ENCODE measurements at regions not wholly inside any gene's neighbourhood (a gene's known extent, or its start where the extent isn't known, plus 50 kb on each side); places are given as distances from the start of the nearest gene placed in this dataset.

DNA sequence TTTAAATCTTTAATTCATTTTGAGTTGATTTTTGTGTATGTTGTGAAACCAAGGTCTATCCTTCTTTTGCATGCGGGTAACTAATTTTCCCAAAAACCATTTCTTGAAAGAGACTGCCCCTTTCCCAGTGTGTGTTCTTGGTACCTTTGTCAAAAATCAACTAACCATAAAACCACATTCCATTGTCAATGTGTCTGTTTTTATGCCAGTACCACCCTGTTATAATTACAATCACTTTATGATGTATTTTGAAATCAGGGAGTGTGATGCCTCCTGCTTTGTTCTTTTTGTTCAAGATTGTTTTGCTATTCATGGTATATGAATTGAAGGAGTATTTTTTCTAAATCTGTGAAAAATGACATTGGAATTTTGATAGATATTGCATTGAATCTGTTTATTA is 689.6 kb downstream of the TSN start:
- DNase-seq: no peak
- TF ChIP-seq, protein P1, sequence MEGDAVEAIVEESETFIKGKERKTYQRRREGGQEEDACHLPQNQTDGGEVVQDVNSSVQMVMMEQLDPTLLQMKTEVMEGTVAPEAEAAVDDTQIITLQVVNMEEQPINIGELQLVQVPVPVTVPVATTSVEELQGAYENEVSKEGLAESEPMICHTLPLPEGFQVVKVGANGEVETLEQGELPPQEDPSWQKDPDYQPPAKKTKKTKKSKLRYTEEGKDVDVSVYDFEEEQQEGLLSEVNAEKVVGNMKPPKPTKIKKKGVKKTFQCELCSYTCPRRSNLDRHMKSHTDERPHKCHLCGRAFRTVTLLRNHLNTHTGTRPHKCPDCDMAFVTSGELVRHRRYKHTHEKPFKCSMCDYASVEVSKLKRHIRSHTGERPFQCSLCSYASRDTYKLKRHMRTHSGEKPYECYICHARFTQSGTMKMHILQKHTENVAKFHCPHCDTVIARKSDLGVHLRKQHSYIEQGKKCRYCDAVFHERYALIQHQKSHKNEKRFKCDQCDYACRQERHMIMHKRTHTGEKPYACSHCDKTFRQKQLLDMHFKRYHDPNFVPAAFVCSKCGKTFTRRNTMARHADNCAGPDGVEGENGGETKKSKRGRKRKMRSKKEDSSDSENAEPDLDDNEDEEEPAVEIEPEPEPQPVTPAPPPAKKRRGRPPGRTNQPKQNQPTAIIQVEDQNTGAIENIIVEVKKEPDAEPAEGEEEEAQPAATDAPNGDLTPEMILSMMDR (IDR thresholded peaks at IDR 0.05): no peak
- ATAC-seq: no peak
- intact Hi-C loops (cut with DNase I): no loop called here
- FAIRE-seq: no peak
- no peaks in the 10 kb centered on the region for H3K9me3 ChIP-seq
- no peaks in the 10 kb centered on the region for H3K36me3 ChIP-seq
- H3K27ac ChIP-seq: no peak overlapping the region
- no peaks in the 10 kb centered on the region for H3K4me1 ChIP-seq
- 94 to 97% methylated on average over 1 of the region's 1 CpG for WGBS, 2 donors
- H3K27me3 ChIP-seq: no peaks in the 10 kb centered on the region
- H3K4me3 ChIP-seq: no peak overlapping the region

GRCh38 chr2:122446761-122447160 is 691.3 kb downstream of the TSN start:
- no peaks in the 10 kb centered on the region for H3K36me3 ChIP-seq
- no peak for ATAC-seq
- H3K27ac ChIP-seq: no peak overlapping the region
- no peaks in the 10 kb centered on the region for H3K4me1 ChIP-seq
- H3K27me3 ChIP-seq: no peaks in the 10 kb centered on the region
- DNase-seq: no peak
- 79 to 81% methylated on average over 4 of the region's 4 CpGs for WGBS, 2 donors
- intact Hi-C loops (cut with DNase I): no loop called here
- no peaks in the 10 kb centered on the region for H3K9me3 ChIP-seq
- TF ChIP-seq, protein P1 (IDR thresholded peaks at IDR 0.05): no peak
- no peak for FAIRE-seq
- no peak overlapping the region for H3K4me3 ChIP-seq

- no peak for ATAC-seq
Measured at GRCh38 chr2:122447237-122447636, 691.8 kb downstream of the TSN start.

DNA sequence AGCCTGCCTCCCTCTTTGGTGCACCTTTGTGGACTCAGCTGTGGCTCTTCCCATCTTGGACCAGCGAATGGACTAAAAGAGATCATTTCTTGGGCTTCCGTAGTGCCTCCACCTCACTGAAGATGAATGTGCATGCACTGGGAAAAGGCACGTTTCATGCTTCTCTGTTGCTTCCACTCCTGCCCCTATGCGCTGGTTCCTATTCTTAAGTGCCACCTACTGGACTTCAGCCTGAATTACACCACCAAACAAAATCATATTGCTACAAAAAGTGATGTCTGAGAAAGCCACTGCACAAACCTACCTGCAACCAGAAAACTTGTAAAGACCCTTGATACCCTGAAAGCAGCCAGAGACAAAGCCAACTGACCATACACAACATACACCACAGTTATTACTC is 695.6 kb downstream of the TSN start:
- Histone ChIP-seq H3K36me3 (no peaks in the 10 kb centered on the region), H3K4me1 (no peaks in the 10 kb centered on the region), H3K27ac (no peak overlapping the region), H3K9me3 (no peaks in the 10 kb centered on the region), H3K4me3 (no peak overlapping the region), H3K27me3 (no peaks in the 10 kb centered on the region)
- 36% methylated on average over 4 of the region's 4 CpGs for WGBS, 2 donors
- ATAC-seq (peak in 2 of 4 donors; percentile 37 to 73), FAIRE-seq (no peak), DNase-seq (peak in 1 of 6 donors; percentile 16)
- TF ChIP-seq, protein P1 (IDR thresholded peaks at IDR 0.05): no peak
- intact Hi-C loops (cut with DNase I): no loop called here

More at GRCh38 chr2:122447237-122447636, 691.8 kb downstream of the TSN start:
- Histone ChIP-seq H3K4me3 (no peak overlapping the region), H3K27ac (no peak overlapping the region), H3K4me1 (no peaks in the 10 kb centered on the region), H3K9me3 (no peaks in the 10 kb centered on the region), H3K27me3 (no peaks in the 10 kb centered on the region), H3K36me3 (no peaks in the 10 kb centered on the region)
- 91 to 92% methylated on average over 2 of the region's 2 CpGs for WGBS, 2 donors
- TF ChIP-seq, protein P1 (IDR thresholded peaks at IDR 0.05): no peak
- DNase-seq: no peak
- no peak for FAIRE-seq
- intact Hi-C loops (cut with DNase I): no loop called here

DNA sequence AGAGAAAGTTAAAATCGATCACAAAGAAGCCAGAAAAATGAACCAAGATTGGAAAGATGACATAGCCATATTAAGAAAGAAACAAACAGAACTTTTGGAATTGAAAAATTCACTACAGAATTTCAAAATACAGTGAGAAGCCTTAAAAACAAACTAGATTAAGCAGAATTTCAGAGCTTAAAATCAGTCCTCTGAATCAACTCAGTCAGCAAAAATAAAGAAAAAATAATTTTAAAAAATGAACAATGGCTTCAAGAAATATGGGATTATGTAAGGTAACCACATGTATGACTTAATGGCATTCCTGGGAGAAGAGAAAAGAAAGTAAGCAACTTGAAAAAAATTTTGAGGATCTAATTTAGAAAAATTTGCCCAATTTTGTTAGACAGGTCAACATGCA is 696.2 kb downstream of the TSN start:
- H3K27ac ChIP-seq: no peak overlapping the region
- ATAC-seq: no peak
- WGBS, 2 donors: 36 to 47% methylated on average over 1 of the region's 1 CpG
- TF ChIP-seq, protein P1 (IDR thresholded peaks at IDR 0.05): no peak
- H3K4me1 ChIP-seq: no peaks in the 10 kb centered on the region
- FAIRE-seq: no peak
- no peak overlapping the region for H3K4me3 ChIP-seq
- DNase-seq: no peak
- no peaks in the 10 kb centered on the region for H3K36me3 ChIP-seq
- intact Hi-C loops (cut with DNase I): no loop called here
- H3K9me3 ChIP-seq: no peaks in the 10 kb centered on the region
- no peaks in the 10 kb centered on the region for H3K27me3 ChIP-seq
